Type B pancreatic cell (in vitro differentiated cells): ENCODE measurements at regions not wholly inside any gene's neighbourhood (a gene's known extent, or its start where the extent isn't known, plus 50 kb on each side); places are given as distances from the start of the nearest gene placed in this dataset.

ENCODE experiments used
- DNase-seq: peaks from one replicate; pipeline ENCODE4 v3.0.0; 2021; ENCODE audit warnings: mixed read lengths; ENCODE audit not compliant: unreplicated experiment; ENCODE audit errors: extremely low spot score
- H3K27ac Mint-ChIP-seq: 2 replicates; pipeline ENCODE4 v1.8.0; 2021; ENCODE audit warnings: mild to moderate bottlenecking, mixed read lengths
- H3K27me3 Mint-ChIP-seq: 2 replicates; pipeline ENCODE4 v1.8.0; 2021; ENCODE audit warnings: mixed read lengths
- H3K36me3 Mint-ChIP-seq: 2 replicates; pipeline ENCODE4 v1.8.0; 2021; ENCODE audit warnings: mixed read lengths
- H3K4me1 Mint-ChIP-seq: one replicate; pipeline ENCODE4 v1.8.0; 2021; ENCODE audit warnings: mixed read lengths; ENCODE audit not compliant: unreplicated experiment
- H3K4me3 Mint-ChIP-seq: 2 replicates; pipeline ENCODE4 v1.8.0; 2021; ENCODE audit warnings: mild to moderate bottlenecking, mixed read lengths
- H3K9me3 Mint-ChIP-seq: 2 replicates; pipeline ENCODE4 v1.8.0; 2021; ENCODE audit warnings: mixed read lengths
- TF ChIP-seq, protein P1 (sequence below): fragments of 200-600 bp; sonication (generic); conservative IDR thresholded peaks from 2 replicates; pipeline ENCODE4 v1.5.0; 2021; ENCODE audit warnings: antibody characterized with exemption, mild to moderate bottlenecking

DNA sequence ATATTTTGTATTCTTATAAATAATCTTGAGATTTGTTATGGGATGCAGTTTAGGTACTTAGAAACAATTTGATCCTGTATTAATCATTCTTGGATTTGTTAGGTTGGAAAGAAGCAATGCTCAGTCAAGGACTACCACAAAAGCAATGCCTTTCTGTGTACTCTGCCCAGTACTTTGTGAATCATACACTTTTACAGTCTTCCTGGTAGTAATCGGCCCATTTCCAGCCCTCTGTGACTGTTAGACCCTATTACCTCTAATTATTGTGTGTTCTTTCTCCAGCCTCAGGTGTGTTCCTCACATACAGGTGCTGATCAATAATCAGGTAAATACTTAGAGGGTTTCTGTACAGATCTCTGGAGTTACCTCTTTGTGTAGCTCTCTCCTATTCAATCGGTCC, 609.0 kb downstream of the KCNH5 start:
- Mint-ChIP-seq H3K4me1 (no peaks in the 10 kb centered on the region), H3K27ac (no peak overlapping the region), H3K36me3 (no peaks in the 10 kb centered on the region), H3K4me3 (no peak overlapping the region), H3K9me3 (peaks cover 12% of the 10 kb centered on the region), H3K27me3 (no peaks in the 10 kb centered on the region)
- TF ChIP-seq, protein P1, sequence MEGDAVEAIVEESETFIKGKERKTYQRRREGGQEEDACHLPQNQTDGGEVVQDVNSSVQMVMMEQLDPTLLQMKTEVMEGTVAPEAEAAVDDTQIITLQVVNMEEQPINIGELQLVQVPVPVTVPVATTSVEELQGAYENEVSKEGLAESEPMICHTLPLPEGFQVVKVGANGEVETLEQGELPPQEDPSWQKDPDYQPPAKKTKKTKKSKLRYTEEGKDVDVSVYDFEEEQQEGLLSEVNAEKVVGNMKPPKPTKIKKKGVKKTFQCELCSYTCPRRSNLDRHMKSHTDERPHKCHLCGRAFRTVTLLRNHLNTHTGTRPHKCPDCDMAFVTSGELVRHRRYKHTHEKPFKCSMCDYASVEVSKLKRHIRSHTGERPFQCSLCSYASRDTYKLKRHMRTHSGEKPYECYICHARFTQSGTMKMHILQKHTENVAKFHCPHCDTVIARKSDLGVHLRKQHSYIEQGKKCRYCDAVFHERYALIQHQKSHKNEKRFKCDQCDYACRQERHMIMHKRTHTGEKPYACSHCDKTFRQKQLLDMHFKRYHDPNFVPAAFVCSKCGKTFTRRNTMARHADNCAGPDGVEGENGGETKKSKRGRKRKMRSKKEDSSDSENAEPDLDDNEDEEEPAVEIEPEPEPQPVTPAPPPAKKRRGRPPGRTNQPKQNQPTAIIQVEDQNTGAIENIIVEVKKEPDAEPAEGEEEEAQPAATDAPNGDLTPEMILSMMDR = no peak
- DNase-seq = no peak

DNA sequence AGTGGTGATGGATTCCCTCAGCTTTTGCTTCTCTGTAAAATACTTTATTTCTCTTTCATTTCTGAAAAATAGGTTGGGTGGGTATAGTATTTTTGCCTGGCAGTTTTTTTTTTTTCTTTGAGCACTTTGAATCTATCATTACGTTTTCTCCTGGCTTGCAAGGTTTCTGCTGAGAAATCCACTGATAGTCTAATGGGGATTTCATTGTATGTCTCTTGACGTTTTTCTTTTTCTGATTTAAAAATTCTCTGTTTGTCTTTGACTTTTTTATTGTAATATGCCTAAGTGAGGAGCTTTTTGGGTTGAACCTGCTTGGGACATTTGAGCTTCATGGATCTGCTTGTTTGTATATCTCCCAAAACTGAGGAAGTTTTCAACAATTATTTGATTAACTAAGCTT, 606.0 kb downstream of the KCNH5 start:
- TF ChIP-seq, protein P1 = no peak
- H3K27me3 Mint-ChIP-seq = no peaks in the 10 kb centered on the region
- no peak overlapping the region for H3K27ac Mint-ChIP-seq
- H3K36me3 Mint-ChIP-seq = no peaks in the 10 kb centered on the region
- DNase-seq = no peak
- H3K4me1 Mint-ChIP-seq = no peaks in the 10 kb centered on the region
- peaks cover 6% of the 10 kb centered on the region for H3K9me3 Mint-ChIP-seq
- H3K4me3 Mint-ChIP-seq = no peak overlapping the region

DNA sequence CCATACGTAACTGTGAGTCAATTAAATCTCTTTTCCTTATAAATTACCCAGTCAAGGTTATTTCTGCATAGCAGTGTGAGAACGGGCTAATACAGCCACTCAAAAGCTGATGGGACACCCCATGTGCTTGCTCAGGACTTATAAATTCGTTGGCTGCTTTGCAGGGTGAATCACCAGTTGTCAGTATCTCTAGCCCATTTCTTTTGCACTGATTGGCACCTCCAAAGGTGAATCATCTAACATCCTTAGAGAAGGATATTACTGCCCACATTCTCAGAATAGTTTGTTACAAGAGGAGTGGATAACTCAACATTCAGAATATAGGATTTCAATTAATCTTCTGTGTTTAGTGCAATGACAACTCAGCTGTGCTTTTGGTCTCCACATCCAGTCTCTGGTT, 601.5 kb downstream of the KCNH5 start:
- Mint-ChIP-seq H3K4me1 (no peaks in the 10 kb centered on the region), H3K27me3 (no peaks in the 10 kb centered on the region), H3K27ac (no peak overlapping the region), H3K4me3 (no peak overlapping the region), H3K36me3 (no peaks in the 10 kb centered on the region), H3K9me3 (peaks cover 6% of the 10 kb centered on the region)
- DNase-seq = no peak
- TF ChIP-seq, protein P1 = no peak

DNA sequence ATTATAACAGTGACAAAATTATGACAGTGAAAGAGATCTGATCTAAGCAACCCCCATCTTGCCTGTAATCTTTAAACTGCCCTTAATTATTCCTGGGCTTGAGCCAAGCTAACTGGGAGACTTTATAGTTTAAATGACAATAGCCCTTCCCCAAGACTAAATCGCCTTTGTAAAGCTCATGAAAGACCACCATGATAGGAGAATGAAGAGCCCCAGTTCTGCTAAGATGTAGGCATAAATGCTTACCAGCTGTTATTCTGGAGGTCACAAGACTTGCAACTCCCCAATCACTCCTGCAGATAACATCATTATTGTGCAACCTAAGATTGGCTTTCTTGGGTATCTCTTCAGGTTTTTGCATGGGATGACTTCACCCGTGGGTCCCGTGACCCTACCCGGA, 599.7 kb downstream of the KCNH5 start:
- no peaks in the 10 kb centered on the region for H3K36me3 Mint-ChIP-seq
- TF ChIP-seq, protein P1 = no peak

DNA sequence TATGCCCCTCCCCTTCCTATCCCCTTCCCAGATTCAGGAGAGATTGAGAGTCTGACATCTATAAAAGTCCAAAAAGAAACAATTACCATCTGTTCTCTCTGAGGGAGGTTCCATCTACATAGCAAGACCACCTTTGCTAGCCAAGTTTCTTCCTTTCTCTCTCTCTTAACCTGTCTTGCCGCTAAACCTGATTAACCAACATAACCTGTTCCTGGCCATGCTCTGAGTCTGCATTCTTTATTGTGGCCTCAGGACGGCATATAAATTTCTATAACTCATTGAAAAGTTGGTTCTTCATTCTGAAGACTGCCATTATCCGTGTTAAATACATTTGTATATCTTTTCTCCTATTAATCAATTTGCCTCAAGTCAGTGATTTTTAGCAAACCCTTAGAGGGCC, 594.0 kb downstream of the KCNH5 start:
- Mint-ChIP-seq H3K4me3 (no peak overlapping the region), H3K4me1 (no peaks in the 10 kb centered on the region), H3K27me3 (no peaks in the 10 kb centered on the region), H3K9me3 (no peaks in the 10 kb centered on the region), H3K27ac (no peak overlapping the region), H3K36me3 (no peaks in the 10 kb centered on the region)
- no peak for DNase-seq
- TF ChIP-seq, protein P1 = no peak

More for the DNA sequence above, 599.7 kb downstream of the KCNH5 start:
- no peak overlapping the region for H3K27ac Mint-ChIP-seq
- H3K4me1 Mint-ChIP-seq = no peaks in the 10 kb centered on the region
- no peak for DNase-seq
- no peak overlapping the region for H3K4me3 Mint-ChIP-seq
- no peaks in the 10 kb centered on the region for H3K27me3 Mint-ChIP-seq
- no peaks in the 10 kb centered on the region for H3K9me3 Mint-ChIP-seq

DNA sequence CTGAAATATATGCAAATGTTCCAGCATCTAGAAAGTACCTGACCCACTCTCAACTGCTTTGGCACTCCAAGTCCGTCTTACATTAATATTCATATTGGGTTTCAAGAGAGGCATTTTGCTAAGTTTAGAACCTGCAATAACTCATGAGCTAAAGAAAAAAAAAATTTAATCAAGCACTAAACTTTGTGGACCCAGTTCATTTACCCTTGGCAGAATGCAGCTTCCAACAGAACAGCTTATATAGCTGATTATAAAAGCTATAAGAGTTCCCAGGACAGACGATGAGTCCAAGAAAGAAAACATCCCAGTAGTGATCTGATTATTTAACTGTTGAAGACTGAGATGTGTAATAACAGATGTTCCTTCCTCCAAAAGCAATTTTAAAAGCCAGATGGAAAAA, 592.0 kb downstream of the KCNH5 start:
- no peak overlapping the region for H3K27ac Mint-ChIP-seq
- H3K4me3 Mint-ChIP-seq = no peak overlapping the region

More for the DNA sequence above, 592.0 kb downstream of the KCNH5 start:
- Mint-ChIP-seq H3K36me3 (no peaks in the 10 kb centered on the region), H3K27me3 (no peaks in the 10 kb centered on the region), H3K4me1 (no peaks in the 10 kb centered on the region), H3K9me3 (no peaks in the 10 kb centered on the region)
- DNase-seq = no peak
- TF ChIP-seq, protein P1 = no peak
